ENCODE measurements at regions not wholly inside any gene's neighbourhood (a gene's known extent, or its start where the extent isn't known, plus 50 kb on each side); places are given as distances from the start of the nearest gene placed in this dataset.

- DNase-seq (ENCODE audit: low spot score): no peak
- Mint-ChIP-seq H3K4me1 (ENCODE audit: low read depth) (no peaks in the 10 kb centered on the region), H3K27me3 (ENCODE audit: insufficient read depth) (no peaks in the 10 kb centered on the region), H3K27ac (no peak overlapping the region), H3K4me3 (no peak overlapping the region), H3K36me3 (ENCODE audit: low read depth) (no peaks in the 10 kb centered on the region), H3K9me3 (no peaks in the 10 kb centered on the region)
- intact Hi-C loops (cut with micrococcal nuclease): no loop called here
Observed at GRCh38 chr4:129561886-129562671, 466.1 kb downstream of the C4orf33 start.

GRCh38 chr4:129565214-129565613, 469.3 kb downstream of the C4orf33 start:
- Mint-ChIP-seq H3K4me1 (ENCODE audit: low read depth) (no peaks in the 10 kb centered on the region), H3K36me3 (ENCODE audit: low read depth) (no peaks in the 10 kb centered on the region), H3K9me3 (no peaks in the 10 kb centered on the region), H3K27me3 (ENCODE audit: insufficient read depth) (no peaks in the 10 kb centered on the region), H3K4me3 (no peak overlapping the region), H3K27ac (no peak overlapping the region)
- no peak for DNase-seq (ENCODE audit: low spot score)
- intact Hi-C loops (cut with micrococcal nuclease): no loop called here

- no peak for DNase-seq (ENCODE audit: low spot score)
- H3K4me1 Mint-ChIP-seq (ENCODE audit: low read depth): no peaks in the 10 kb centered on the region
- no peak overlapping the region for H3K27ac Mint-ChIP-seq
- no peak overlapping the region for H3K4me3 Mint-ChIP-seq
- no peaks in the 10 kb centered on the region for H3K9me3 Mint-ChIP-seq
- no peaks in the 10 kb centered on the region for H3K27me3 Mint-ChIP-seq (ENCODE audit: insufficient read depth)
- intact Hi-C loops (cut with micrococcal nuclease): no loop called here
- H3K36me3 Mint-ChIP-seq (ENCODE audit: low read depth): no peaks in the 10 kb centered on the region
Observed at GRCh38 chr4:129570326-129570725, 474.4 kb downstream of the C4orf33 start.

- no peaks in the 10 kb centered on the region for H3K27me3 Mint-ChIP-seq (ENCODE audit: insufficient read depth)
- no peak for DNase-seq (ENCODE audit: low spot score)
- no peak overlapping the region for H3K27ac Mint-ChIP-seq
- intact Hi-C loops (cut with micrococcal nuclease): no loop called here
- H3K36me3 Mint-ChIP-seq (ENCODE audit: low read depth): no peaks in the 10 kb centered on the region
- H3K4me1 Mint-ChIP-seq (ENCODE audit: low read depth): no peaks in the 10 kb centered on the region
- no peaks in the 10 kb centered on the region for H3K9me3 Mint-ChIP-seq
- H3K4me3 Mint-ChIP-seq: no peak overlapping the region
Observed at GRCh38 chr4:129578336-129578735, 482.4 kb downstream of the C4orf33 start.

GRCh38 chr4:129581305-129581704, 485.4 kb downstream of the C4orf33 start:
- no peaks in the 10 kb centered on the region for H3K36me3 Mint-ChIP-seq (ENCODE audit: low read depth)
- intact Hi-C loops (cut with micrococcal nuclease): no loop called here
- H3K9me3 Mint-ChIP-seq: no peaks in the 10 kb centered on the region
- H3K27me3 Mint-ChIP-seq (ENCODE audit: insufficient read depth): no peaks in the 10 kb centered on the region
- H3K4me3 Mint-ChIP-seq: no peak overlapping the region
- no peak overlapping the region for H3K27ac Mint-ChIP-seq
- H3K4me1 Mint-ChIP-seq (ENCODE audit: low read depth): no peaks in the 10 kb centered on the region
- DNase-seq (ENCODE audit: low spot score): no peak

- no peak for DNase-seq (ENCODE audit: low spot score)
- Mint-ChIP-seq H3K36me3 (ENCODE audit: low read depth) (no peaks in the 10 kb centered on the region), H3K4me3 (no peak overlapping the region), H3K27ac (no peak overlapping the region), H3K27me3 (ENCODE audit: insufficient read depth) (no peaks in the 10 kb centered on the region), H3K9me3 (no peaks in the 10 kb centered on the region), H3K4me1 (ENCODE audit: low read depth) (no peaks in the 10 kb centered on the region)
- intact Hi-C loops (cut with micrococcal nuclease): no loop called here
Observed at GRCh38 chr4:129583868-129584267, 487.9 kb downstream of the C4orf33 start.

GRCh38 chr4:129598582-129598981, 502.6 kb downstream of the C4orf33 start:
- no peak for DNase-seq (ENCODE audit: low spot score)
- H3K27me3 Mint-ChIP-seq (ENCODE audit: insufficient read depth): no peaks in the 10 kb centered on the region
- intact Hi-C loops (cut with micrococcal nuclease): no loop called here

GRCh38 chr4:129600898-129601297, 504.9 kb downstream of the C4orf33 start:
- Mint-ChIP-seq H3K27ac (no peak overlapping the region), H3K9me3 (no peaks in the 10 kb centered on the region)

More at GRCh38 chr4:129598582-129598981, 502.6 kb downstream of the C4orf33 start:
- no peak overlapping the region for H3K4me3 Mint-ChIP-seq
- no peaks in the 10 kb centered on the region for H3K36me3 Mint-ChIP-seq (ENCODE audit: low read depth)
- no peaks in the 10 kb centered on the region for H3K9me3 Mint-ChIP-seq
- no peak overlapping the region for H3K27ac Mint-ChIP-seq
- no peaks in the 10 kb centered on the region for H3K4me1 Mint-ChIP-seq (ENCODE audit: low read depth)

GRCh38 chr4:129602447-129602846, 506.5 kb downstream of the C4orf33 start:
- no peak overlapping the region for H3K4me3 Mint-ChIP-seq
- no peaks in the 10 kb centered on the region for H3K9me3 Mint-ChIP-seq

More at GRCh38 chr4:129600898-129601297, 504.9 kb downstream of the C4orf33 start:
- Mint-ChIP-seq H3K27me3 (ENCODE audit: insufficient read depth) (no peaks in the 10 kb centered on the region), H3K4me3 (no peak overlapping the region), H3K4me1 (ENCODE audit: low read depth) (no peaks in the 10 kb centered on the region), H3K36me3 (ENCODE audit: low read depth) (no peaks in the 10 kb centered on the region)
- intact Hi-C loops (cut with micrococcal nuclease): no loop called here
- DNase-seq (ENCODE audit: low spot score): no peak

GRCh38 chr4:129603241-129603931, 507.4 kb downstream of the C4orf33 start:
- no peak for DNase-seq (ENCODE audit: low spot score)
- Mint-ChIP-seq H3K9me3 (no peaks in the 10 kb centered on the region), H3K36me3 (ENCODE audit: low read depth) (no peaks in the 10 kb centered on the region), H3K27ac (no peak overlapping the region), H3K27me3 (ENCODE audit: insufficient read depth) (peaks cover 2% of the 10 kb centered on the region), H3K4me1 (ENCODE audit: low read depth) (no peaks in the 10 kb centered on the region), H3K4me3 (no peak overlapping the region)
- intact Hi-C loops (cut with micrococcal nuclease): no loop called here

More at GRCh38 chr4:129602447-129602846, 506.5 kb downstream of the C4orf33 start:
- peaks cover 2% of the 10 kb centered on the region for H3K27me3 Mint-ChIP-seq (ENCODE audit: insufficient read depth)
- DNase-seq (ENCODE audit: low spot score): no peak
- no peaks in the 10 kb centered on the region for H3K36me3 Mint-ChIP-seq (ENCODE audit: low read depth)
- H3K27ac Mint-ChIP-seq: no peak overlapping the region
- intact Hi-C loops (cut with micrococcal nuclease): no loop called here
- H3K4me1 Mint-ChIP-seq (ENCODE audit: low read depth): no peaks in the 10 kb centered on the region

GRCh38 chr4:129604632-129605255, 508.8 kb downstream of the C4orf33 start:
- H3K4me1 Mint-ChIP-seq (ENCODE audit: low read depth): no peaks in the 10 kb centered on the region
- no peaks in the 10 kb centered on the region for H3K9me3 Mint-ChIP-seq
- intact Hi-C loops (cut with micrococcal nuclease): no loop called here
- no peak overlapping the region for H3K4me3 Mint-ChIP-seq
- H3K27me3 Mint-ChIP-seq (ENCODE audit: insufficient read depth): peaks cover 2% of the 10 kb centered on the region
- H3K36me3 Mint-ChIP-seq (ENCODE audit: low read depth): no peaks in the 10 kb centered on the region
- no peak overlapping the region for H3K27ac Mint-ChIP-seq
- DNase-seq (ENCODE audit: low spot score): no peak

- H3K36me3 Mint-ChIP-seq (ENCODE audit: low read depth): no peaks in the 10 kb centered on the region
- H3K9me3 Mint-ChIP-seq: no peaks in the 10 kb centered on the region
- DNase-seq (ENCODE audit: low spot score): no peak
- H3K27ac Mint-ChIP-seq: no peak overlapping the region
- intact Hi-C loops (cut with micrococcal nuclease): no loop called here
- H3K27me3 Mint-ChIP-seq (ENCODE audit: insufficient read depth): no peaks in the 10 kb centered on the region
- no peak overlapping the region for H3K4me3 Mint-ChIP-seq
- H3K4me1 Mint-ChIP-seq (ENCODE audit: low read depth): no peaks in the 10 kb centered on the region
Observed at GRCh38 chr4:129614611-129615010, 518.7 kb downstream of the C4orf33 start.

- intact Hi-C loops (cut with micrococcal nuclease): no loop called here
- H3K36me3 Mint-ChIP-seq (ENCODE audit: low read depth): no peaks in the 10 kb centered on the region
- H3K4me3 Mint-ChIP-seq: no peak overlapping the region
- H3K27ac Mint-ChIP-seq: no peak overlapping the region
- no peaks in the 10 kb centered on the region for H3K9me3 Mint-ChIP-seq
- DNase-seq (ENCODE audit: low spot score): no peak
- H3K27me3 Mint-ChIP-seq (ENCODE audit: insufficient read depth): no peaks in the 10 kb centered on the region
- no peaks in the 10 kb centered on the region for H3K4me1 Mint-ChIP-seq (ENCODE audit: low read depth)
Observed at GRCh38 chr4:129622566-129622965, 526.6 kb downstream of the C4orf33 start.

All from activated T-helper 1 cell treated with anti-CD3 and anti-CD28 coated beads, Interleukin-12 subunit alpha, Interleukin-12 subunit beta, Interleukin-2, Interleukin-4 antibody, amounts not matched to agents 30 ng/mL and 10 ng/mL and 1 ng/mL, durations not matched to agents 14 hours and 24 hours and 36 hours (primary cell).